Astrocyte (in vitro differentiated cells and primary cell): ENCODE measurements at regions not wholly inside any gene's neighbourhood (a gene's known extent, or its start where the extent isn't known, plus 50 kb on each side); places are given as distances from the start of the nearest gene placed in this dataset.
A peak's percentile ranks its signal among the peaks of the same experiment; 100 is the strongest.
"Not testable (repeated sequence)": the region's sequence is repeated elsewhere in the genome, so short reads cannot be mapped to it uniquely, and the experiment has no call there.

Experiments used
- DNase-seq: peaks from one replicate; pipeline ENCODE4 v3.0.0-alpha.2; 2010; ENCODE audit warnings: low read depth
- FAIRE-seq: peaks from 2 replicates; lab custom pipeline; 2011; peaks lifted over from hg19 to GRCh38; lab: Jason Lieb, UNC
- H2AFZ ChIP-seq: 2 replicates; pipeline ENCODE4 v1.6.0; 2012; ENCODE audit warnings: low read depth, low read length, inconsistent platforms
- H3K27ac ChIP-seq: 2 replicates; pipeline ENCODE4 v1.5.1; 2011; ENCODE audit warnings: low read depth, low read length, inconsistent platforms
- H3K27me3 ChIP-seq: 2 replicates; pipeline ENCODE4 v1.6.0; 2011; ENCODE audit warnings: low read length, inconsistent platforms; ENCODE audit not compliant: insufficient read depth
- H3K36me3 ChIP-seq: 2 replicates; pipeline ENCODE4 v1.5.1; 2011; ENCODE audit warnings: low read length, inconsistent platforms; ENCODE audit not compliant: insufficient read depth
- H3K4me1 ChIP-seq: 2 replicates; pipeline ENCODE4 v1.5.1; 2011; ENCODE audit warnings: low read length, inconsistent platforms; ENCODE audit not compliant: insufficient read depth
- H3K4me2 ChIP-seq: 2 replicates; pipeline ENCODE4 v1.6.0; 2012; ENCODE audit warnings: low read length, inconsistent platforms
- H3K4me3 ChIP-seq: 2 replicates; pipeline ENCODE4 v1.5.1; 2011; ENCODE audit warnings: low read depth, mild to moderate bottlenecking, low read length, inconsistent platforms; ENCODE audit not compliant: insufficient read depth
- H3K79me2 ChIP-seq: 2 replicates; pipeline ENCODE4 v1.6.0; 2012; ENCODE audit warnings: mild to moderate bottlenecking, low read length, inconsistent platforms; ENCODE audit not compliant: insufficient read depth
- H3K9ac ChIP-seq: 2 replicates; pipeline ENCODE4 v1.6.0; 2012; ENCODE audit warnings: mild to moderate bottlenecking, low read length, inconsistent platforms
- H3K9me3 ChIP-seq: 2 replicates; pipeline ENCODE4 v1.5.1; 2012; ENCODE audit warnings: low read depth, mild to moderate bottlenecking, low read length, inconsistent platforms; ENCODE audit not compliant: insufficient read depth
- H4K20me1 ChIP-seq: 2 replicates; pipeline ENCODE4 v1.6.0; 2012; ENCODE audit warnings: low read length, inconsistent platforms; ENCODE audit not compliant: insufficient read depth
- H3K27ac Mint-ChIP-seq: one replicate; pipeline ENCODE4 v1.8.0; 2021; ENCODE audit warnings: mild to moderate bottlenecking, mixed read lengths; ENCODE audit not compliant: unreplicated experiment
- H3K27me3 Mint-ChIP-seq: one replicate; pipeline ENCODE4 v1.8.0; 2021; ENCODE audit warnings: low read depth, mixed read lengths; ENCODE audit not compliant: unreplicated experiment
- H3K36me3 Mint-ChIP-seq: one replicate; pipeline ENCODE4 v1.8.0; 2021; ENCODE audit warnings: low read depth, mixed read lengths; ENCODE audit not compliant: unreplicated experiment
- H3K4me1 Mint-ChIP-seq: one replicate; pipeline ENCODE4 v1.8.0; 2021; ENCODE audit warnings: low read depth, mixed read lengths; ENCODE audit not compliant: unreplicated experiment
- H3K4me3 Mint-ChIP-seq: one replicate; pipeline ENCODE4 v1.8.0; 2021; ENCODE audit warnings: mild to moderate bottlenecking, moderate library complexity, mixed read lengths; ENCODE audit not compliant: unreplicated experiment
- H3K9me3 Mint-ChIP-seq: one replicate; pipeline ENCODE4 v1.8.0; 2021; ENCODE audit warnings: mild to moderate bottlenecking, mixed read lengths; ENCODE audit not compliant: unreplicated experiment
- CTCF ChIP-seq: IDR thresholded peaks from 2 replicates; pipeline ENCODE4 v1.5.1; 2011; ENCODE audit warnings: low read depth, mild to moderate bottlenecking, inconsistent platforms, low read length, moderate library complexity; ENCODE audit not compliant: insufficient read depth
- EZH2 ChIP-seq: IDR thresholded peaks from 2 replicates; pipeline ENCODE4 v1.6.1; 2012; ENCODE audit warnings: mild to moderate bottlenecking, low read length, inconsistent platforms; ENCODE audit not compliant: insufficient read depth

GRCh38 chr4:187504974-187505797 lies 490.4 kb upstream of the ZFP42 start:
- Histone ChIP-seq H3K4me2 (no peak overlapping the region), H3K4me1 (no peaks in the 10 kb centered on the region), H3K27ac (no peak overlapping the region), H2AFZ (no peak overlapping the region), H3K9ac (no peak overlapping the region), H3K79me2 (no peaks in the 10 kb centered on the region), H3K4me3 (no peak overlapping the region), H4K20me1 (no peaks in the 10 kb centered on the region), H3K9me3 (no peaks in the 10 kb centered on the region), H3K27me3 (no peaks in the 10 kb centered on the region), H3K36me3 (no peaks in the 10 kb centered on the region)
- Mint-ChIP-seq H3K27me3 (no peaks in the 10 kb centered on the region), H3K4me1 (peaks cover 10% of the 10 kb centered on the region), H3K9me3 (no peaks in the 10 kb centered on the region), H3K4me3 (peak overlapping the region; percentile 90), H3K36me3 (no peaks in the 10 kb centered on the region), H3K27ac (peak overlapping the region; percentile 56)
- no peak for FAIRE-seq
- TF ChIP-seq CTCF (no peak), EZH2 (no peak)
- DNase-seq: no peak

DNA sequence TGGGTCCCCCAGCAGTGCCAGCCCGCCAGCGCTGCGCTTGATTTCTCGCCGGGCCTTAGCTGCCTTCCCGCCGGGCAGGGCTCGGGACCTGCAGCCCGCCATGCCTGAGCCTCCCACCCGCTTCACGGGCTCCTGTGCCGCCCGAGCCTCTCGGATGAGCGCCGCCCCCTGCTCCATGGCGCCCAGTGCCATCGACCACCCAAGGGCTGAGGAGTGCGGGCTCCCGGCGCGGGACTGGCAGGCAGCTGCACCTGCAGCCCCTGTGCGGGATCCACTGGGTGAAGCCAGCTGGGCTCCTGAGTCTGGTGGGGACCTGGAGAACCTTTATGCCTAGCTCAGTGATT lies 489.8 kb upstream of the ZFP42 start:
- H3K79me2 ChIP-seq, H3K36me3 Mint-ChIP-seq, H3K36me3 ChIP-seq, H3K4me2 ChIP-seq, FAIRE-seq, H3K4me3 Mint-ChIP-seq, H3K27ac Mint-ChIP-seq, H2AFZ ChIP-seq, H3K4me1 ChIP-seq, H3K9ac ChIP-seq, H3K4me3 ChIP-seq, H3K9me3 ChIP-seq, H4K20me1 ChIP-seq, H3K27ac ChIP-seq, H3K27me3 Mint-ChIP-seq, H3K27me3 ChIP-seq, DNase-seq, H3K9me3 Mint-ChIP-seq: not testable (repeated sequence)
- H3K4me1 Mint-ChIP-seq: peaks cover 10% of the 10 kb centered on the region

DNA sequence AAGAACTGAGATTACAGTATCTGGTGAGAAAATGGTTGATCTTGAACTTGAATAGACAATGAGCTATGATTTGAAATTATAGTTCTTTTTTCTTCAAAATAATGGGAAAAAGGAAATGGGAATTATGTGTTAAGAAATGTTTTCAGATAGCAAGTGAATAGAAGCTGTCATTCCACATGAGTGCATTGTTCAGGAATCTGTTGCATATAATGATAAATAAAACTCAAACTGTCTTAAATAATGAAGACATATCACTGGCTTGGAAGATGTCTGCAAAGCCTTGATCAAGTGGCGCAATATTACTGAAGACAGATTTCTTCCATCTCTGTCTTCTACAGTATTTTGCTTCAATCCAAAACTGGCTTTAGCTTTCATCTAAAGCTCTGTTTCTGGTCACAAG lies 479.3 kb upstream of the ZFP42 start:
- Histone ChIP-seq H3K4me1 (no peaks in the 10 kb centered on the region), H3K4me3 (no peak overlapping the region), H3K36me3 (no peaks in the 10 kb centered on the region), H4K20me1 (no peaks in the 10 kb centered on the region), H3K4me2 (no peak overlapping the region), H3K9me3 (no peaks in the 10 kb centered on the region), H3K9ac (no peak overlapping the region), H3K79me2 (no peaks in the 10 kb centered on the region), H3K27ac (no peak overlapping the region), H3K27me3 (no peaks in the 10 kb centered on the region), H2AFZ (no peak overlapping the region)
- H3K27me3 Mint-ChIP-seq: no peaks in the 10 kb centered on the region
- TF ChIP-seq CTCF: no peak
- no peak for TF ChIP-seq EZH2
- no peak overlapping the region for H3K4me3 Mint-ChIP-seq
- H3K4me1 Mint-ChIP-seq: no peaks in the 10 kb centered on the region
- FAIRE-seq (no peak), DNase-seq (no peak)
- H3K27ac Mint-ChIP-seq: no peak overlapping the region
- H3K9me3 Mint-ChIP-seq: no peaks in the 10 kb centered on the region
- no peaks in the 10 kb centered on the region for H3K36me3 Mint-ChIP-seq
